NCI-H1930 (cell line): ENCODE measurements at regions not wholly inside any gene's neighbourhood (a gene's known extent, or its start where the extent isn't known, plus 50 kb on each side); places are given as distances from the start of the nearest gene placed in this dataset.

Experiments used
- DNase-seq, 2 experiments: peaks; one replicate each; lab custom pipeline; 2025; lab: John Stamatoyannopoulos, UW

- DNase-seq = no peak
These were observed 1443.5 kb upstream of the IGFBP7 start for GRCh38 chr4:58553679-58554078.

- no peak for DNase-seq
These were observed 1442.8 kb upstream of the IGFBP7 start for GRCh38 chr4:58553031-58553430.

- no peak for DNase-seq
These were observed 1441.5 kb upstream of the IGFBP7 start for GRCh38 chr4:58551676-58552075.

GRCh38 chr4:58543465-58543864 lies 1433.3 kb upstream of the IGFBP7 start:
- no peak for DNase-seq

- no peak for DNase-seq
These were observed 1431.7 kb upstream of the IGFBP7 start for GRCh38 chr4:58541926-58542325.

- DNase-seq = no peak
These were observed 1412.7 kb upstream of the IGFBP7 start for GRCh38 chr4:58522765-58523382.

GRCh38 chr4:58515226-58515625 lies 1405.0 kb upstream of the IGFBP7 start:
- no peak for DNase-seq

- DNase-seq = no peak
These were observed 1404.1 kb upstream of the IGFBP7 start for GRCh38 chr4:58514299-58514698.

- DNase-seq = no peak
These were observed 1400.5 kb upstream of the IGFBP7 start for GRCh38 chr4:58510652-58511051.

GRCh38 chr4:58507079-58507478 lies 1396.9 kb upstream of the IGFBP7 start:
- no peak for DNase-seq

- no peak for DNase-seq
These were observed 1392.7 kb upstream of the IGFBP7 start for GRCh38 chr4:58502839-58503238.

- no peak for DNase-seq
These were observed 1389.0 kb upstream of the IGFBP7 start for GRCh38 chr4:58499182-58499581.

GRCh38 chr4:58491620-58492019 lies 1381.4 kb upstream of the IGFBP7 start:
- no peak for DNase-seq

GRCh38 chr4:58477950-58478349 lies 1367.8 kb upstream of the IGFBP7 start:
- no peak for DNase-seq

- DNase-seq = no peak
These were observed 1367.3 kb upstream of the IGFBP7 start for GRCh38 chr4:58477513-58477912.

GRCh38 chr4:58475097-58475496 lies 1364.9 kb upstream of the IGFBP7 start:
- no peak for DNase-seq

GRCh38 chr4:58465031-58465430 lies 1354.8 kb upstream of the IGFBP7 start:
- DNase-seq = no peak

- no peak for DNase-seq
These were observed 1346.7 kb upstream of the IGFBP7 start for GRCh38 chr4:58456727-58457384.

GRCh38 chr4:58453956-58454355 lies 1343.8 kb upstream of the IGFBP7 start:
- no peak for DNase-seq

- DNase-seq = no peak
These were observed 1341.5 kb upstream of the IGFBP7 start for GRCh38 chr4:58451707-58452106.

- no peak for DNase-seq
These were observed 1325.7 kb upstream of the IGFBP7 start for GRCh38 chr4:58435871-58436270.

- DNase-seq = no peak
These were observed 1303.7 kb upstream of the IGFBP7 start for GRCh38 chr4:58413849-58414248.

GRCh38 chr4:58411904-58412303 lies 1301.7 kb upstream of the IGFBP7 start:
- no peak for DNase-seq

GRCh38 chr4:58406762-58407161 lies 1296.6 kb upstream of the IGFBP7 start:
- DNase-seq = no peak
